ENCODE measurements at regions not wholly inside any gene's neighbourhood (a gene's known extent, or its start where the extent isn't known, plus 50 kb on each side); places are given as distances from the start of the nearest gene placed in this dataset.

GRCh38 chr4:126539771-126540170, 1093.0 kb upstream of the INTU start:
- no peaks in the 10 kb centered on the region for H3K36me3 Mint-ChIP-seq
- no peak for ATAC-seq
- CTCF ChIA-PET: no interaction called here

DNA sequence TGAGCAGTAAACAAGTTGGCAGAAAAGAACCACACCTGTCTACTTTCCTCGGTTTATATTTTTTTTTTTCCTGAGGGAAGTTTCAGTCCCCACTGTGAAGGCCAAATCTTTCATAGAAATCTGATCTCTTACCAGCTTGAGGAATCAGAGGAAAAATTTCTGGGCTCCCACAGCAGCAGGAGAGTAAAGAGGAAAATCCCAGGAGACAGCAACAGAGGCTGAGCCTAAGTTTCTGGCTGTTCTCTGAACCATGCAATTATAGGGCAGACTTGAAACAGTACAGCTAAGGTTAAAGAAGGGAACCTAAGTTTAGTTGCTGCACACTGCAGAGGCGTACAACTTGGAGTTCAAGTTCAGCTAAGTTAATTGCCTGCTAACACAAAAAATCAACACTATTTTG, 1090.9 kb upstream of the INTU start:
- H3K4me1 Mint-ChIP-seq: no peaks in the 10 kb centered on the region
- DNase-seq (ENCODE audit: low spot score) (no peak), ATAC-seq (no peak)
- ChIA-PET POLR2A (interaction anchor here (0.7 kb wide), 1 partner anchor 73 kb away, joined by 3 read pairs; no protein-coding TSS in a partner anchor), CTCF (no interaction called here)
- H3K27me3 Mint-ChIP-seq (ENCODE audit: low read depth): no peaks in the 10 kb centered on the region
- H3K27ac Mint-ChIP-seq: no peak overlapping the region
- no peaks in the 10 kb centered on the region for H3K9me3 Mint-ChIP-seq
- H3K36me3 Mint-ChIP-seq: no peaks in the 10 kb centered on the region
- no peak overlapping the region for H3K4me3 Mint-ChIP-seq
- TF ChIP-seq ZNF219 (CRISPR knock-in tag; IDR thresholded peaks at IDR 0.05; ENCODE audit: borderline replicate concordance): no peak
- TF ChIP-seq, protein P1, sequence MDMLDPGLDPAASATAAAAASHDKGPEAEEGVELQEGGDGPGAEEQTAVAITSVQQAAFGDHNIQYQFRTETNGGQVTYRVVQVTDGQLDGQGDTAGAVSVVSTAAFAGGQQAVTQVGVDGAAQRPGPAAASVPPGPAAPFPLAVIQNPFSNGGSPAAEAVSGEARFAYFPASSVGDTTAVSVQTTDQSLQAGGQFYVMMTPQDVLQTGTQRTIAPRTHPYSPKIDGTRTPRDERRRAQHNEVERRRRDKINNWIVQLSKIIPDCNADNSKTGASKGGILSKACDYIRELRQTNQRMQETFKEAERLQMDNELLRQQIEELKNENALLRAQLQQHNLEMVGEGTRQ (CRISPR knock-in tag; IDR thresholded peaks at IDR 0.05): no peak
- TF ChIP-seq, protein P2, sequence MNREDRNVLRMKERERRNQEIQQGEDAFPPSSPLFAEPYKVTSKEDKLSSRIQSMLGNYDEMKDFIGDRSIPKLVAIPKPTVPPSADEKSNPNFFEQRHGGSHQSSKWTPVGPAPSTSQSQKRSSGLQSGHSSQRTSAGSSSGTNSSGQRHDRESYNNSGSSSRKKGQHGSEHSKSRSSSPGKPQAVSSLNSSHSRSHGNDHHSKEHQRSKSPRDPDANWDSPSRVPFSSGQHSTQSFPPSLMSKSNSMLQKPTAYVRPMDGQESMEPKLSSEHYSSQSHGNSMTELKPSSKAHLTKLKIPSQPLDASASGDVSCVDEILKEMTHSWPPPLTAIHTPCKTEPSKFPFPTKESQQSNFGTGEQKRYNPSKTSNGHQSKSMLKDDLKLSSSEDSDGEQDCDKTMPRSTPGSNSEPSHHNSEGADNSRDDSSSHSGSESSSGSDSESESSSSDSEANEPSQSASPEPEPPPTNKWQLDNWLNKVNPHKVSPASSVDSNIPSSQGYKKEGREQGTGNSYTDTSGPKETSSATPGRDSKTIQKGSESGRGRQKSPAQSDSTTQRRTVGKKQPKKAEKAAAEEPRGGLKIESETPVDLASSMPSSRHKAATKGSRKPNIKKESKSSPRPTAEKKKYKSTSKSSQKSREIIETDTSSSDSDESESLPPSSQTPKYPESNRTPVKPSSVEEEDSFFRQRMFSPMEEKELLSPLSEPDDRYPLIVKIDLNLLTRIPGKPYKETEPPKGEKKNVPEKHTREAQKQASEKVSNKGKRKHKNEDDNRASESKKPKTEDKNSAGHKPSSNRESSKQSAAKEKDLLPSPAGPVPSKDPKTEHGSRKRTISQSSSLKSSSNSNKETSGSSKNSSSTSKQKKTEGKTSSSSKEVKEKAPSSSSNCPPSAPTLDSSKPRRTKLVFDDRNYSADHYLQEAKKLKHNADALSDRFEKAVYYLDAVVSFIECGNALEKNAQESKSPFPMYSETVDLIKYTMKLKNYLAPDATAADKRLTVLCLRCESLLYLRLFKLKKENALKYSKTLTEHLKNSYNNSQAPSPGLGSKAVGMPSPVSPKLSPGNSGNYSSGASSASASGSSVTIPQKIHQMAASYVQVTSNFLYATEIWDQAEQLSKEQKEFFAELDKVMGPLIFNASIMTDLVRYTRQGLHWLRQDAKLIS (CRISPR knock-in tag; IDR thresholded peaks at IDR 0.05; ENCODE audit: borderline replicate concordance): no peak
- TF ChIP-seq ZNF138 (CRISPR knock-in tag; conservative IDR thresholded peaks at IDR 0.05): no peak
- no peak for TF ChIP-seq FOXJ3 (CRISPR knock-in tag; IDR thresholded peaks at IDR 0.05; ENCODE audit: borderline replicate concordance)
- TF ChIP-seq E2F5 (CRISPR knock-in tag; IDR thresholded peaks at IDR 0.05): no peak
- TF ChIP-seq ZNF423 (CRISPR knock-in tag; IDR thresholded peaks at IDR 0.05): no peak
- TF ChIP-seq, protein P3, sequence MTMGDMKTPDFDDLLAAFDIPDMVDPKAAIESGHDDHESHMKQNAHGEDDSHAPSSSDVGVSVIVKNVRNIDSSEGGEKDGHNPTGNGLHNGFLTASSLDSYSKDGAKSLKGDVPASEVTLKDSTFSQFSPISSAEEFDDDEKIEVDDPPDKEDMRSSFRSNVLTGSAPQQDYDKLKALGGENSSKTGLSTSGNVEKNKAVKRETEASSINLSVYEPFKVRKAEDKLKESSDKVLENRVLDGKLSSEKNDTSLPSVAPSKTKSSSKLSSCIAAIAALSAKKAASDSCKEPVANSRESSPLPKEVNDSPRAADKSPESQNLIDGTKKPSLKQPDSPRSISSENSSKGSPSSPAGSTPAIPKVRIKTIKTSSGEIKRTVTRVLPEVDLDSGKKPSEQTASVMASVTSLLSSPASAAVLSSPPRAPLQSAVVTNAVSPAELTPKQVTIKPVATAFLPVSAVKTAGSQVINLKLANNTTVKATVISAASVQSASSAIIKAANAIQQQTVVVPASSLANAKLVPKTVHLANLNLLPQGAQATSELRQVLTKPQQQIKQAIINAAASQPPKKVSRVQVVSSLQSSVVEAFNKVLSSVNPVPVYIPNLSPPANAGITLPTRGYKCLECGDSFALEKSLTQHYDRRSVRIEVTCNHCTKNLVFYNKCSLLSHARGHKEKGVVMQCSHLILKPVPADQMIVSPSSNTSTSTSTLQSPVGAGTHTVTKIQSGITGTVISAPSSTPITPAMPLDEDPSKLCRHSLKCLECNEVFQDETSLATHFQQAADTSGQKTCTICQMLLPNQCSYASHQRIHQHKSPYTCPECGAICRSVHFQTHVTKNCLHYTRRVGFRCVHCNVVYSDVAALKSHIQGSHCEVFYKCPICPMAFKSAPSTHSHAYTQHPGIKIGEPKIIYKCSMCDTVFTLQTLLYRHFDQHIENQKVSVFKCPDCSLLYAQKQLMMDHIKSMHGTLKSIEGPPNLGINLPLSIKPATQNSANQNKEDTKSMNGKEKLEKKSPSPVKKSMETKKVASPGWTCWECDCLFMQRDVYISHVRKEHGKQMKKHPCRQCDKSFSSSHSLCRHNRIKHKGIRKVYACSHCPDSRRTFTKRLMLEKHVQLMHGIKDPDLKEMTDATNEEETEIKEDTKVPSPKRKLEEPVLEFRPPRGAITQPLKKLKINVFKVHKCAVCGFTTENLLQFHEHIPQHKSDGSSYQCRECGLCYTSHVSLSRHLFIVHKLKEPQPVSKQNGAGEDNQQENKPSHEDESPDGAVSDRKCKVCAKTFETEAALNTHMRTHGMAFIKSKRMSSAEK (CRISPR knock-in tag; IDR thresholded peaks at IDR 0.05; ENCODE audit: borderline replicate concordance): no peak

More at GRCh38 chr4:126539771-126540170, 1093.0 kb upstream of the INTU start:
- TF ChIP-seq MYBL2 (CRISPR knock-in tag; IDR thresholded peaks at IDR 0.05) (no peak), ATF6 (CRISPR knock-in tag; IDR thresholded peaks at IDR 0.05) (no peak), SOX15 (CRISPR knock-in tag; IDR thresholded peaks at IDR 0.05) (no peak), IRF2 (CRISPR knock-in tag; IDR thresholded peaks at IDR 0.05; ENCODE audit: borderline replicate concordance, low read depth) (no peak), ZNF396 (CRISPR knock-in tag; IDR thresholded peaks at IDR 0.05; ENCODE audit: borderline replicate concordance) (no peak), NFATC4 (CRISPR knock-in tag; IDR thresholded peaks at IDR 0.05) (no peak), TCF7 (CRISPR knock-in tag; IDR thresholded peaks at IDR 0.05; ENCODE audit: low read depth) (no peak), TEAD1 (CRISPR knock-in tag; IDR thresholded peaks at IDR 0.05) (no peak), ZNF232 (CRISPR knock-in tag; IDR thresholded peaks at IDR 0.05) (no peak), E2F5 (CRISPR knock-in tag; IDR thresholded peaks at IDR 0.05) (no peak)
- TF ChIP-seq, protein P4, sequence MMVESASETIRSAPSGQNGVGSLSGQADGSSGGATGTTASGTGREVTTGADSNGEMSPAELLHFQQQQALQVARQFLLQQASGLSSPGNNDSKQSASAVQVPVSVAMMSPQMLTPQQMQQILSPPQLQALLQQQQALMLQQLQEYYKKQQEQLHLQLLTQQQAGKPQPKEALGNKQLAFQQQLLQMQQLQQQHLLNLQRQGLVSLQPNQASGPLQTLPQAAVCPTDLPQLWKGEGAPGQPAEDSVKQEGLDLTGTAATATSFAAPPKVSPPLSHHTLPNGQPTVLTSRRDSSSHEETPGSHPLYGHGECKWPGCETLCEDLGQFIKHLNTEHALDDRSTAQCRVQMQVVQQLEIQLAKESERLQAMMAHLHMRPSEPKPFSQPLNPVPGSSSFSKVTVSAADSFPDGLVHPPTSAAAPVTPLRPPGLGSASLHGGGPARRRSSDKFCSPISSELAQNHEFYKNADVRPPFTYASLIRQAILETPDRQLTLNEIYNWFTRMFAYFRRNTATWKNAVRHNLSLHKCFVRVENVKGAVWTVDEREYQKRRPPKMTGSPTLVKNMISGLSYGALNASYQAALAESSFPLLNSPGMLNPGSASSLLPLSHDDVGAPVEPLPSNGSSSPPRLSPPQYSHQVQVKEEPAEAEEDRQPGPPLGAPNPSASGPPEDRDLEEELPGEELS (CRISPR knock-in tag; IDR thresholded peaks at IDR 0.05): no peak
- TF ChIP-seq, protein P5, sequence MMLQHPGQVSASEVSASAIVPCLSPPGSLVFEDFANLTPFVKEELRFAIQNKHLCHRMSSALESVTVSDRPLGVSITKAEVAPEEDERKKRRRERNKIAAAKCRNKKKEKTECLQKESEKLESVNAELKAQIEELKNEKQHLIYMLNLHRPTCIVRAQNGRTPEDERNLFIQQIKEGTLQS (CRISPR knock-in tag; conservative IDR thresholded peaks at IDR 0.05): no peak
- no peaks in the 10 kb centered on the region for H3K9me3 Mint-ChIP-seq
- no peak overlapping the region for H3K4me3 Mint-ChIP-seq
- no peak for DNase-seq (ENCODE audit: low spot score)
- no peaks in the 10 kb centered on the region for H3K27me3 Mint-ChIP-seq (ENCODE audit: low read depth)
- POLR2A ChIA-PET: no interaction called here
- H3K4me1 Mint-ChIP-seq: no peaks in the 10 kb centered on the region
- no peak overlapping the region for H3K27ac Mint-ChIP-seq
